GM18870 (cell line): ENCODE measurements at regions not wholly inside any gene's neighbourhood (a gene's known extent, or its start where the extent isn't known, plus 50 kb on each side); places are given as distances from the start of the nearest gene placed in this dataset.

Experiments used
- ATAC-seq: cut with Tn5 transposase; IDR thresholded peaks from one replicate; pipeline ENCODE4 v1.9.1; 2021; ENCODE audit warnings: moderate library complexity; ENCODE audit not compliant: unreplicated experiment

GRCh38 chr18:64888956-64889355 lies 740.1 kb upstream of the LINC00305 start:
- ATAC-seq = no peak

- no peak for ATAC-seq
These were observed 738.1 kb upstream of the LINC00305 start for GRCh38 chr18:64886995-64887394.

- no peak for ATAC-seq
These were observed 734.0 kb upstream of the LINC00305 start for GRCh38 chr18:64882896-64883295.

GRCh38 chr18:64876833-64877232 lies 727.9 kb upstream of the LINC00305 start:
- no peak for ATAC-seq

GRCh38 chr18:64872710-64873458 lies 724.0 kb upstream of the LINC00305 start:
- ATAC-seq = no peak

GRCh38 chr18:64854112-64854511 lies 705.2 kb upstream of the LINC00305 start:
- ATAC-seq = no peak

- no peak for ATAC-seq
These were observed 703.4 kb upstream of the LINC00305 start for GRCh38 chr18:64852281-64852680.

- no peak for ATAC-seq
These were observed 702.8 kb upstream of the LINC00305 start for GRCh38 chr18:64851726-64852125.

GRCh38 chr18:64850791-64851190 lies 701.9 kb upstream of the LINC00305 start:
- ATAC-seq = no peak

GRCh38 chr18:64840911-64841701 lies 692.2 kb upstream of the LINC00305 start:
- no peak for ATAC-seq

GRCh38 chr18:64810354-64810753 lies 661.5 kb upstream of the LINC00305 start:
- ATAC-seq = no peak

GRCh38 chr18:64809801-64810200 lies 660.9 kb upstream of the LINC00305 start:
- ATAC-seq = no peak

GRCh38 chr18:64807560-64807959 lies 658.7 kb upstream of the LINC00305 start:
- ATAC-seq = no peak

- ATAC-seq = no peak
These were observed 657.8 kb upstream of the LINC00305 start for GRCh38 chr18:64806691-64807090.

GRCh38 chr18:64806232-64806631 lies 657.3 kb upstream of the LINC00305 start:
- ATAC-seq = no peak

- ATAC-seq = no peak
These were observed 654.6 kb upstream of the LINC00305 start for GRCh38 chr18:64803471-64803870.

- ATAC-seq = no peak
These were observed 651.3 kb upstream of the LINC00305 start for GRCh38 chr18:64800151-64800550.

- ATAC-seq = no peak
These were observed 650.5 kb upstream of the LINC00305 start for GRCh38 chr18:64799376-64799775.

GRCh38 chr18:64791236-64791635 lies 642.3 kb upstream of the LINC00305 start:
- no peak for ATAC-seq

GRCh38 chr18:64785686-64786085 lies 636.8 kb upstream of the LINC00305 start:
- ATAC-seq = no peak

- no peak for ATAC-seq
These were observed 628.7 kb upstream of the LINC00305 start for GRCh38 chr18:64777556-64777955.

- ATAC-seq = no peak
These were observed 617.0 kb upstream of the LINC00305 start for GRCh38 chr18:64765908-64766307.
